HG02885 (cell line): ENCODE measurements at regions not wholly inside any gene's neighbourhood (a gene's known extent, or its start where the extent isn't known, plus 50 kb on each side); places are given as distances from the start of the nearest gene placed in this dataset.
"Not testable (repeated sequence)": the region's sequence is repeated elsewhere in the genome, so short reads cannot be mapped to it uniquely, and the experiment has no call there.

Source experiments
- ATAC-seq: cut with Tn5 transposase; IDR thresholded peaks from one replicate; pipeline ENCODE4 v1.9.1; 2021; ENCODE audit warnings: mild to moderate bottlenecking; ENCODE audit not compliant: unreplicated experiment, poor library complexity

- no peak for ATAC-seq
Observed at GRCh38 chr21:13827201-13827600, 217.6 kb downstream of the POTED start.

DNA sequence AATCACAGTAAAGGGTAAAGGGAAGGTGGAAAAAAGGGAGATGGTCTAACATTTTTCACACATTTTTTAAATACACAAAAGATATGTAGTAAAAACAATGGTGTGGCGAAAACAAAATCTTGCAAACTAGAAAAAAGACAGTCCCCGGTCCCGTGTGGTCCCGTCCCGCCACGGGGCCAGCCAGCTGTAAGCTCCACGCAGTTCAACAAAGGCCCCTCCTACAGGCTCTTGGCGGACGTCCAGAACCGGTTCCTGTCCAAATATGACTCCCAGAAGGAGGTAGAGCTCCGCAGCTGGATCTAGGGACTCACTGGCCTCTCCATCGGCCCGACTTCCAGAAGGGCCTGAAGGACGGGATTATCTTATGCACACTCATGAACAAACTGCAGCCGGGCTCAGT, 216.9 kb downstream of the POTED start:
- not testable (repeated sequence) for ATAC-seq

DNA sequence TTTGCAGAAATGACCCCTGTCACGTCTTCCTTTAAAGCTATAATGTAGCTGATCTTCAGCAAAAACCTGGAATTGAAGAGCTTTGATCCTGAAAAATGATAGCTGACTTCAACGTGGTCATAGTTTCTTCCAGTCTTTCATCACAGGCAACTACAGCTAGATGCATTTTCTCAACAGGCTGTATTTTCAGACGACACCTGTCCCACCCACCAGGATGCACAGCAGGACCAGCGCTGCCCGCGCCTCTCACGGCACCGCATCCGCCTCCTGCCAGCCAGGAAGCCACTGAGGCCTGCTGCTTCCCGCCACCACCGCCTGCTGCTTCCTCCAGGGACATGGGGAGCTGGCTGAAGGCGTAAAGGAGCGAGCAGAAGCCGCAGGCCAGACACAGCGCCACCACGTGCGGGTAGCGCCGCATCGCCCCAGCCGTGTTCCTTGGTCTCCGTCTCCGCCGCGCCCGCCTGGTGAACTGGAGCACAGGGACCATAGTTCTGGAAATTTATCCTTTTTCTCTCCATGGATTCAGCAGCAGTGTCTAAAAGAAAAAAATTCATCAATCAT, 215.7 kb downstream of the POTED start:
- ATAC-seq, result not testable (repeated sequence)

GRCh38 chr21:13820286-13820685, 210.7 kb downstream of the POTED start:
- not testable (repeated sequence) for ATAC-seq

- not testable (repeated sequence) for ATAC-seq
Observed at GRCh38 chr21:13812191-13812590, 202.6 kb downstream of the POTED start.

DNA sequence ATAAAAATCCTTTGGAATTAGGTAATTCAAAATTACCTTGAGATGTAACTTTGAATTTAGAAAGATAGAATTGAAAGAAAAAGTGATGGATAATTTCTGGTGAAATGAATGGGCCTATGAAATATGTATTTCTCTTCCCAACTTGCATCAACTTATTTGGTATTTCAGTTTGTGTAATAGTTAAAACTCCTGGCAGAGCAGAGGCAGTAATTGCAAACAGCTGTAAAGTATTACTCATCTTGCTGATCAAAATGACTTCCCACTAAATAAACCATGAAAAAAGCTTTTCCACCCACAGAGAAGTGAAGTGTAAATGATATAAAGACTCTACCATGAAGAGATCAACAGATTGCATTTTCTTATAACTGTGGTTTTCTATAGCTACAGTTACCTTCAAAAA, 201.0 kb downstream of the POTED start:
- not testable (repeated sequence) for ATAC-seq

GRCh38 chr21:13806444-13806843, 196.9 kb downstream of the POTED start:
- ATAC-seq, result not testable (repeated sequence)

- ATAC-seq, result not testable (repeated sequence)
Observed at GRCh38 chr21:13802757-13803156, 193.2 kb downstream of the POTED start.
